Kidney (tissue), 13 donors: ENCODE measurements at regions not wholly inside any gene's neighbourhood (a gene's known extent, or its start where the extent isn't known, plus 50 kb on each side); places are given as distances from the start of the nearest gene placed in this dataset.

Experiments
- DNase-seq, 5 donors: peaks; one replicate each; pipeline ENCODE4 v3.0.0-alpha.2; 2013 to 2020
- FAIRE-seq: peaks from 2 replicates; lab custom pipeline; 2012; peaks lifted over from hg19 to GRCh38; lab: Jason Lieb, UNC
- H3K27ac ChIP-seq, 2 donors: one replicate each; pipeline ENCODE4 v1.7.0; 2013; ENCODE audit warnings: low read depth in 2 of 2, low read length in 2 of 2, inconsistent platforms in 1 of 2
- H3K27me3 ChIP-seq: one replicate; pipeline ENCODE4 v1.7.1; 2013; ENCODE audit warnings: low read length, inconsistent platforms; ENCODE audit not compliant: control insufficient read depth, insufficient read depth
- H3K36me3 ChIP-seq, 3 donors: one replicate each; pipeline versions ENCODE4 v1.7.0 to v1.7.1; 2013; ENCODE audit warnings: low read length in 3 of 3, control low read depth in 1 of 3, inconsistent platforms in 1 of 3; ENCODE audit not compliant: insufficient read depth in 3 of 3, control insufficient read depth in 2 of 3
- H3K4me1 ChIP-seq, 3 donors: one replicate each; pipeline versions ENCODE4 v1.7.0 to v1.7.1; 2013; ENCODE audit warnings: low read length in 3 of 3, inconsistent platforms in 1 of 3, low read depth in 1 of 3; ENCODE audit not compliant: control insufficient read depth in 2 of 3, insufficient read depth in 2 of 3
- H3K4me3 ChIP-seq, 3 donors: one replicate each; pipeline versions ENCODE4 v1.7.0 to v1.8.1; 2013; ENCODE audit warnings: low read length in 3 of 3, control low read depth in 1 of 3, inconsistent platforms in 1 of 3
- H3K9ac ChIP-seq, 3 donors: one replicate each; pipeline versions ENCODE4 v1.7.0 to v1.7.1; 2013; ENCODE audit warnings: low read length in 3 of 3, control low read depth in 1 of 3, inconsistent platforms in 1 of 3
- H3K9me3 ChIP-seq, 3 donors: one replicate each; pipeline versions ENCODE4 v1.7.0 to v1.7.1; 2013; ENCODE audit warnings: low read length in 3 of 3, control low read depth in 1 of 3, inconsistent platforms in 1 of 3; ENCODE audit not compliant: control insufficient read depth in 2 of 3, insufficient read depth in 1 of 3
- intact Hi-C: fragments of 100-400 bp; cut with DNase I; formaldehyde crosslinking; loops from one replicate; pipeline ENCODE4 v1.11.1; 2022
- TF ChIP-seq, protein P1 (sequence below): IDR thresholded peaks from 3 replicates; pipeline ENCODE4 v1.5.1; 2012; ENCODE audit warnings: mild to moderate bottlenecking, moderate library complexity, borderline replicate concordance; ENCODE audit not compliant: insufficient read depth; ENCODE audit errors: extremely low read depth
- donor health status: control.
- donor health status: control.
- donor health status: control.
- donor health status: control.
- donor health status: control.
- donor health status: DM: yes; HTN: yes; CAD: no.
- donor health status: Normal renal cell carcinoma (clear cell type).

DNA sequence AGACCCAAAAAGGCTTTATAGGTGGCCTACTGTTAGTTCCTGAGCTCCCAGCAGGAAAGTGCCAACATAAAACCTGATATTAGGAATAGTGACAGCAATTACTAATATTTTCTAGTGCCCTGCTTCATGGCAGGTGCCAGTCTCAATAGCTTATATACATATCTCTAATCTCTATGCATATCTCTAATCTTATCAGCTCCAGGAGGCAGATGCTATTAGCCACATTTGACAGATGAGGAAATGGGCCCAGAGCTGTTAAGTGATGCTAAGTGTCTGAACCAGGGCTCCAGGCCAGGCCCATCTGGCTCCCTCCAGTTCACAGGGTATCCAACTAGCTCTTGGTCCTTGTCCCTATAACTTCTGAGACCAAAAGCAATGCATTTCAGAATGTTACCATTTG, 142.5 kb downstream of the CHIC2 start:
- H3K4me3 ChIP-seq: no peak overlapping the region
- TF ChIP-seq, protein P1, sequence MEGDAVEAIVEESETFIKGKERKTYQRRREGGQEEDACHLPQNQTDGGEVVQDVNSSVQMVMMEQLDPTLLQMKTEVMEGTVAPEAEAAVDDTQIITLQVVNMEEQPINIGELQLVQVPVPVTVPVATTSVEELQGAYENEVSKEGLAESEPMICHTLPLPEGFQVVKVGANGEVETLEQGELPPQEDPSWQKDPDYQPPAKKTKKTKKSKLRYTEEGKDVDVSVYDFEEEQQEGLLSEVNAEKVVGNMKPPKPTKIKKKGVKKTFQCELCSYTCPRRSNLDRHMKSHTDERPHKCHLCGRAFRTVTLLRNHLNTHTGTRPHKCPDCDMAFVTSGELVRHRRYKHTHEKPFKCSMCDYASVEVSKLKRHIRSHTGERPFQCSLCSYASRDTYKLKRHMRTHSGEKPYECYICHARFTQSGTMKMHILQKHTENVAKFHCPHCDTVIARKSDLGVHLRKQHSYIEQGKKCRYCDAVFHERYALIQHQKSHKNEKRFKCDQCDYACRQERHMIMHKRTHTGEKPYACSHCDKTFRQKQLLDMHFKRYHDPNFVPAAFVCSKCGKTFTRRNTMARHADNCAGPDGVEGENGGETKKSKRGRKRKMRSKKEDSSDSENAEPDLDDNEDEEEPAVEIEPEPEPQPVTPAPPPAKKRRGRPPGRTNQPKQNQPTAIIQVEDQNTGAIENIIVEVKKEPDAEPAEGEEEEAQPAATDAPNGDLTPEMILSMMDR: no peak
- no peaks in the 10 kb centered on the region for H3K4me1 ChIP-seq
- intact Hi-C loops: no loop called here
- FAIRE-seq (no peak), DNase-seq (no peak)
- H3K36me3 ChIP-seq: no peaks in the 10 kb centered on the region
- no peaks in the 10 kb centered on the region for H3K9me3 ChIP-seq
- no peaks in the 10 kb centered on the region for H3K27me3 ChIP-seq
- H3K9ac ChIP-seq: no peak overlapping the region
- H3K27ac ChIP-seq: no peak overlapping the region

DNA sequence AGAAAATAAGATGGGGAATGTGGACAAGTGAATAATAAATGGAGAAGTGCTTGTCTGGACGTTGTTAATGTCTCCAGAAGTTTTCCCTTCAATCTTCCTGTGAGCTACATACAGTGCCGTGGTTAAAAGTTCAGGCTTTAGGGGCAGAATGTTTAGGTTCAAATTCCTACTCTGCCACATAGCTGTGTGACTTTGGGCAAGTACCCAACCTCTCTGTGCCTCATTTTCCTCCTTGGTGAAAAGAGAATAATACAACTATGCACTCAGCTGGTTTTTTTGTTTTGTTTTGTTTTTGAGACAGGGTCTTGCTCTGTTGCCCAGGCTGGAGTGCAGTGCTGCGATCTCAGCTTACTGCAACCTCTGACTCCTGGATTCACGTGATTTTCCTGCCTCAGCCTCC, 143.5 kb downstream of the CHIC2 start:
- H3K4me1 ChIP-seq: no peaks in the 10 kb centered on the region
- TF ChIP-seq, protein P1: no peak
- intact Hi-C loops: no loop called here
- H3K9ac ChIP-seq: no peak overlapping the region
- no peak for DNase-seq
- no peaks in the 10 kb centered on the region for H3K9me3 ChIP-seq
- no peak for FAIRE-seq
- H3K27me3 ChIP-seq: no peaks in the 10 kb centered on the region
- no peak overlapping the region for H3K4me3 ChIP-seq
- no peaks in the 10 kb centered on the region for H3K36me3 ChIP-seq
- H3K27ac ChIP-seq: no peak overlapping the region

DNA sequence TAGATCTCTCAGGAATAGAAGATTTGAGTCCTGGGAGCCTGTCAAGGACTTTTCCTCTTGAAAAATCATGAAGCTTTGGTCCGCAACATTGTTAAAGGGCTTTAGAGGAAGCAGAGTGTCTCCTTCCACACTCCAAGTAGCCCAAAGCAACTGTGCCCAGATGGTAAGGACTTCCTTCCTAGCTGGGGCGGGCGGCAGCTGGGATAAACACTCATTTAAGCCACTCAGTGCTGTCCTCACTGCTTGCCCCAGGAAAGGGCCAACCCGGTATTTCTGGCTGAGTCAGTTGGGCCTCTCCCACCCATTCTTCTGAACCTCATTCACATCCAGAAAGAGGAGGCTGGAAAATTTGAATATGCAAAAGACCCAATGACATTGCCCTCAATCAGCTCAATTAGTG, 144.3 kb downstream of the CHIC2 start:
- H3K27ac ChIP-seq: no peak overlapping the region
- no peaks in the 10 kb centered on the region for H3K9me3 ChIP-seq
- no peak for DNase-seq
- no peaks in the 10 kb centered on the region for H3K36me3 ChIP-seq
- H3K4me3 ChIP-seq: no peak overlapping the region
- no peaks in the 10 kb centered on the region for H3K4me1 ChIP-seq
- intact Hi-C loops: no loop called here
- TF ChIP-seq, protein P1: no peak
- no peak overlapping the region for H3K9ac ChIP-seq
- FAIRE-seq: no peak
- no peaks in the 10 kb centered on the region for H3K27me3 ChIP-seq

DNA sequence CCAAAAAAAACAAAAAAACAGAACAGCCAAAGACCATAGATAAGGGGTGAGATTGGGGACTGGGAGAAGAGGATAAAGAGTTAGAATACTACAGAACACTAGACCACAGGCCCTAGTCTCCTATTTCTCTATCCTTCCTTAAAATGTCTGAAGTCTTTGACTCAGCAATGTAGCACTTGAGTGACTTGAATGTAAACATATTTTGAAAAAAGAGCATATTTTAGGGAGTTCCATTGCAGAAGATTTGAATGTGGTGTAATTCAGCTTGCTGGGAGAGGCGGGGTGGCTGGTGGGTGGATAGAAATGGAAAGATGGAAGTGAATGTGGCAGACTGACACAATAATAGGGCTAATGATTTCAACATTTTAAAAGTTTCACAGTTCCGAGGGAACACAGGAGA, 144.9 kb downstream of the CHIC2 start:
- H3K27me3 ChIP-seq: no peaks in the 10 kb centered on the region
- H3K4me1 ChIP-seq: no peaks in the 10 kb centered on the region
- TF ChIP-seq, protein P1: no peak
- H3K9ac ChIP-seq: no peak overlapping the region
- no peaks in the 10 kb centered on the region for H3K36me3 ChIP-seq
- no peak overlapping the region for H3K27ac ChIP-seq
- DNase-seq: no peak
- H3K9me3 ChIP-seq: no peaks in the 10 kb centered on the region
- intact Hi-C loops: loop anchor here (10.0 kb wide), 1 partner anchor 305 kb away; the partner anchor contains the start of gene PDGFRA
- no peak for FAIRE-seq
- H3K4me3 ChIP-seq: no peak overlapping the region
